ENCODE measurements at regions not wholly inside any gene's neighbourhood (a gene's known extent, or its start where the extent isn't known, plus 50 kb on each side); places are given as distances from the start of the nearest gene placed in this dataset.

GRCh38 chr16:72424757-72425156 is 252.8 kb upstream of the PMFBP1 start:
- in situ Hi-C loops (cut with MboI; ENCODE audit: low pct_unique_long_range_greater_than_20kb, low sequenced_read_pairs, unreplicated experiment): no loop called here
- TF ChIP-seq, protein P1, sequence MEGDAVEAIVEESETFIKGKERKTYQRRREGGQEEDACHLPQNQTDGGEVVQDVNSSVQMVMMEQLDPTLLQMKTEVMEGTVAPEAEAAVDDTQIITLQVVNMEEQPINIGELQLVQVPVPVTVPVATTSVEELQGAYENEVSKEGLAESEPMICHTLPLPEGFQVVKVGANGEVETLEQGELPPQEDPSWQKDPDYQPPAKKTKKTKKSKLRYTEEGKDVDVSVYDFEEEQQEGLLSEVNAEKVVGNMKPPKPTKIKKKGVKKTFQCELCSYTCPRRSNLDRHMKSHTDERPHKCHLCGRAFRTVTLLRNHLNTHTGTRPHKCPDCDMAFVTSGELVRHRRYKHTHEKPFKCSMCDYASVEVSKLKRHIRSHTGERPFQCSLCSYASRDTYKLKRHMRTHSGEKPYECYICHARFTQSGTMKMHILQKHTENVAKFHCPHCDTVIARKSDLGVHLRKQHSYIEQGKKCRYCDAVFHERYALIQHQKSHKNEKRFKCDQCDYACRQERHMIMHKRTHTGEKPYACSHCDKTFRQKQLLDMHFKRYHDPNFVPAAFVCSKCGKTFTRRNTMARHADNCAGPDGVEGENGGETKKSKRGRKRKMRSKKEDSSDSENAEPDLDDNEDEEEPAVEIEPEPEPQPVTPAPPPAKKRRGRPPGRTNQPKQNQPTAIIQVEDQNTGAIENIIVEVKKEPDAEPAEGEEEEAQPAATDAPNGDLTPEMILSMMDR (IDR thresholded peaks at IDR 0.05; ENCODE audit: extremely low read depth, insufficient read depth, missing control alignments): no peak
- DNase-seq (ENCODE audit: low spot score): no peak

GRCh38 chr16:72422308-72422897 is 250.4 kb upstream of the PMFBP1 start:
- DNase-seq (ENCODE audit: low spot score): no peak
- TF ChIP-seq, protein P1 (IDR thresholded peaks at IDR 0.05; ENCODE audit: extremely low read depth, insufficient read depth, missing control alignments): no peak
- in situ Hi-C loops (cut with MboI; ENCODE audit: low pct_unique_long_range_greater_than_20kb, low sequenced_read_pairs, unreplicated experiment): no loop called here

GRCh38 chr16:72419638-72420037 is 247.7 kb upstream of the PMFBP1 start:
- TF ChIP-seq, protein P1 (IDR thresholded peaks at IDR 0.05; ENCODE audit: extremely low read depth, insufficient read depth, missing control alignments): no peak
- in situ Hi-C loops (cut with MboI; ENCODE audit: low pct_unique_long_range_greater_than_20kb, low sequenced_read_pairs, unreplicated experiment): no loop called here
- DNase-seq (ENCODE audit: low spot score): no peak

- in situ Hi-C loops (cut with MboI; ENCODE audit: low pct_unique_long_range_greater_than_20kb, low sequenced_read_pairs, unreplicated experiment): no loop called here
- TF ChIP-seq, protein P1 (IDR thresholded peaks at IDR 0.05; ENCODE audit: extremely low read depth, insufficient read depth, missing control alignments): no peak
- DNase-seq (ENCODE audit: low spot score): no peak
These were observed 243.4 kb upstream of the PMFBP1 start for GRCh38 chr16:72415379-72415778.

- no peak for DNase-seq (ENCODE audit: low spot score)
- TF ChIP-seq, protein P1 (IDR thresholded peaks at IDR 0.05; ENCODE audit: extremely low read depth, insufficient read depth, missing control alignments): no peak
- in situ Hi-C loops (cut with MboI; ENCODE audit: low pct_unique_long_range_greater_than_20kb, low sequenced_read_pairs, unreplicated experiment): no loop called here
These were observed 238.5 kb upstream of the PMFBP1 start for GRCh38 chr16:72410492-72410891.

DNA sequence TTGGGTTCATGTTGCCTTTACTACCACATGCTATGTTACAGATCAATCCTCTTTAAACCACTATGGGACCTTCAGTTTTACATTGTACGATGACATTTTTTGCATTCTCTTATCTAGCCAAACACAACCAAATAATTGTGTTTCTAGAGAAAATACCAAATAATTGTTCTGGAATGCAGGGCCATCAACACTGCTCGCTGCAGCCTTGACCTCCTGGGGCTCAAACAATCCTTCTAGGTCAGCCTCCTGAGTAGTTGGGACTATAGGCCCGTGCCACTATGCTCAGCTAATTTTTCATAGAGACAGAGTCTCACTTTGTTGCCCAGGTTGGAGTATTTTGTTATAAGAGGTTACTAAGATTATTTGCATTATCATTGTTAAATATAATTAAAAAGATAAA is 237.5 kb upstream of the PMFBP1 start:
- in situ Hi-C loops (cut with MboI; ENCODE audit: low pct_unique_long_range_greater_than_20kb, low sequenced_read_pairs, unreplicated experiment): no loop called here
- TF ChIP-seq, protein P1 (IDR thresholded peaks at IDR 0.05; ENCODE audit: extremely low read depth, insufficient read depth, missing control alignments): no peak
- DNase-seq (ENCODE audit: low spot score): no peak

Measured in GM13977 (cell line).